ENCODE measurements at regions not wholly inside any gene's neighbourhood (a gene's known extent, or its start where the extent isn't known, plus 50 kb on each side); places are given as distances from the start of the nearest gene placed in this dataset.

GRCh38 chr7:9102846-9103245, 669.4 kb downstream of the NXPH1 start:
- Histone ChIP-seq H4K20me1 (ENCODE audit: low read depth, low read length) (no peaks in the 10 kb centered on the region; the same call in 1 of the 2 replicates), H3K4me2 (ENCODE audit: low read depth, low read length, poor library complexity, severe bottlenecking) (no peak overlapping the region), H2AFZ (ENCODE audit: low read depth, low read length, severe bottlenecking) (no peak overlapping the region), H3K4me3 (ENCODE audit: insufficient read depth, low read length, poor library complexity, severe bottlenecking) (no peak overlapping the region), H3K9me2 (replicated peaks; ENCODE audit: insufficient read depth, low read length) (no peaks in the 10 kb centered on the region), H3K36me3 (ENCODE audit: low read length) (no peaks in the 10 kb centered on the region), H3K9me3 (ENCODE audit: insufficient read depth, low read length) (no peaks in the 10 kb centered on the region), H3K79me2 (ENCODE audit: insufficient read depth, low read length) (no peaks in the 10 kb centered on the region), H3K9ac (ENCODE audit: low read length) (no peak overlapping the region), H3K27ac (ENCODE audit: low read depth, low read length) (no peak overlapping the region), H3F3A (ENCODE audit: insufficient read depth) (no peaks in the 10 kb centered on the region), H3K27me3 (ENCODE audit: low read length) (no peaks in the 10 kb centered on the region)
- TF ChIP-seq CTCF (IDR thresholded peaks at IDR 0.05; ENCODE audit: insufficient read depth, low read length, poor library complexity, severe bottlenecking) (no peak), EZH2phosphoT487 (conservative IDR thresholded peaks at IDR 0.05; ENCODE audit: low read length) (no peak)

- no peak overlapping the region for H3K4me2 ChIP-seq (ENCODE audit: low read depth, low read length, poor library complexity, severe bottlenecking)
- no peak overlapping the region for H3K27ac ChIP-seq (ENCODE audit: low read depth, low read length)
- H3K4me3 ChIP-seq (ENCODE audit: insufficient read depth, low read length, poor library complexity, severe bottlenecking): no peak overlapping the region
- no peak overlapping the region for H3K9ac ChIP-seq (ENCODE audit: low read length)
- H2AFZ ChIP-seq (ENCODE audit: low read depth, low read length, severe bottlenecking): no peak overlapping the region
- H3K36me3 ChIP-seq (ENCODE audit: low read length): no peaks in the 10 kb centered on the region
- no peaks in the 10 kb centered on the region for H3K9me2 ChIP-seq (replicated peaks; ENCODE audit: insufficient read depth, low read length)
- no peaks in the 10 kb centered on the region for H3F3A ChIP-seq (ENCODE audit: insufficient read depth)
- 0 out of 2 replicates have a peak, but pooled peaks cover 3% of the 10 kb centered on the region for H3K9me3 ChIP-seq (ENCODE audit: insufficient read depth, low read length)
- H3K79me2 ChIP-seq (ENCODE audit: insufficient read depth, low read length): no peaks in the 10 kb centered on the region
- no peak for TF ChIP-seq EZH2phosphoT487 (conservative IDR thresholded peaks at IDR 0.05; ENCODE audit: low read length)
- TF ChIP-seq CTCF (IDR thresholded peaks at IDR 0.05; ENCODE audit: insufficient read depth, low read length, poor library complexity, severe bottlenecking): no peak
- no peaks in the 10 kb centered on the region for H3K27me3 ChIP-seq (ENCODE audit: low read length)
- no peaks in the 10 kb centered on the region; the same call in 1 of the 2 replicates for H4K20me1 ChIP-seq (ENCODE audit: low read depth, low read length)
These were observed 673.3 kb downstream of the NXPH1 start for GRCh38 chr7:9106747-9107146.

GRCh38 chr7:9120331-9120730, 686.9 kb downstream of the NXPH1 start:
- Histone ChIP-seq H3K4me2 (ENCODE audit: low read depth, low read length, poor library complexity, severe bottlenecking) (no peak overlapping the region), H3F3A (ENCODE audit: insufficient read depth) (no peaks in the 10 kb centered on the region), H3K4me3 (ENCODE audit: insufficient read depth, low read length, poor library complexity, severe bottlenecking) (no peak overlapping the region), H3K9me3 (ENCODE audit: insufficient read depth, low read length) (no peaks in the 10 kb centered on the region), H3K9ac (ENCODE audit: low read length) (no peak overlapping the region), H4K20me1 (ENCODE audit: low read depth, low read length) (no peaks in the 10 kb centered on the region), H3K27me3 (ENCODE audit: low read length) (no peaks in the 10 kb centered on the region; the same call in 1 of the 2 replicates), H2AFZ (ENCODE audit: low read depth, low read length, severe bottlenecking) (no peak overlapping the region), H3K9me2 (replicated peaks; ENCODE audit: insufficient read depth, low read length) (no peaks in the 10 kb centered on the region), H3K79me2 (ENCODE audit: insufficient read depth, low read length) (no peaks in the 10 kb centered on the region), H3K27ac (ENCODE audit: low read depth, low read length) (no peak overlapping the region), H3K36me3 (ENCODE audit: low read length) (no peaks in the 10 kb centered on the region)
- TF ChIP-seq CTCF (IDR thresholded peaks at IDR 0.05; ENCODE audit: insufficient read depth, low read length, poor library complexity, severe bottlenecking) (no peak), EZH2phosphoT487 (conservative IDR thresholded peaks at IDR 0.05; ENCODE audit: low read length) (no peak)
